GM23338 (cell line): ENCODE measurements at regions not wholly inside any gene's neighbourhood (a gene's known extent, or its start where the extent isn't known, plus 50 kb on each side); places are given as distances from the start of the nearest gene placed in this dataset.

ENCODE experiments used
- ATAC-seq: fragments of 200-7000 bp; cut with Tn5 transposase; 3 replicates; pipeline ENCODE4 v1.9.1; 2020
- DNase-seq: peaks from one replicate; pipeline ENCODE4 v3.0.0-alpha.2; 2015; ENCODE audit warnings: low spot score
- H2AFZ ChIP-seq: fragments of 200-600 bp; sonication (generic); 2 replicates; pipeline ENCODE4 v1.8.0; 2016; ENCODE audit warnings: antibody characterized with exemption, mild to moderate bottlenecking, moderate library complexity
- H3F3A ChIP-seq: fragments of 200-600 bp; sonication (generic); replicated peaks from 2 replicates; pipeline ENCODE4 v1.8.0; 2017; ENCODE audit warnings: antibody characterized with exemption, mixed run types, low read depth
- H3K27ac ChIP-seq: fragments of 200-600 bp; sonication (generic); 2 replicates; pipeline ENCODE4 v1.6.1; 2016; ENCODE audit warnings: low read depth
- H3K27me3 ChIP-seq: fragments of 200-600 bp; sonication (generic); 2 replicates; pipeline ENCODE4 v1.8.0; 2016; ENCODE audit warnings: mild to moderate bottlenecking, mixed run types, moderate library complexity; ENCODE audit not compliant: insufficient read depth
- H3K36me3 ChIP-seq: fragments of 200-600 bp; sonication (generic); 2 replicates; pipeline ENCODE4 v1.8.0; 2016; ENCODE audit warnings: mild to moderate bottlenecking; ENCODE audit not compliant: insufficient read depth
- H3K4me1 ChIP-seq: fragments of 200-600 bp; sonication (generic); 2 replicates; pipeline ENCODE4 v1.8.0; 2016; ENCODE audit warnings: mild to moderate bottlenecking, moderate library complexity; ENCODE audit not compliant: insufficient read depth
- H3K4me2 ChIP-seq: fragments of 200-600 bp; sonication (generic); 2 replicates; pipeline ENCODE4 v1.7.1; 2017; ENCODE audit warnings: mixed run types
- H3K4me3 ChIP-seq: fragments of 200-600 bp; sonication (generic); 2 replicates; pipeline ENCODE4 v1.6.1; 2016; ENCODE audit warnings: mixed run types
- H3K79me2 ChIP-seq: fragments of 200-600 bp; sonication (generic); replicated peaks from 2 replicates; pipeline ENCODE4 v1.8.0; 2017; ENCODE audit warnings: mild to moderate bottlenecking; ENCODE audit not compliant: insufficient read depth
- H3K9me2 ChIP-seq: fragments of 200-600 bp; sonication (generic); 2 replicates; pipeline ENCODE4 v1.8.0; 2017; ENCODE audit not compliant: insufficient read depth
- H4K20me1 ChIP-seq: fragments of 200-600 bp; sonication (generic); replicated peaks from 2 replicates; pipeline ENCODE4 v1.8.0; 2017; ENCODE audit warnings: mild to moderate bottlenecking; ENCODE audit not compliant: insufficient read depth
- H3K27ac Mint-ChIP-seq: 2 replicates; pipeline ENCODE4 v1.8.0; 2020; ENCODE audit warnings: inconsistent platforms, mild to moderate bottlenecking, moderate library complexity, mixed read lengths
- H3K27me3 Mint-ChIP-seq: 3 replicates; pipeline ENCODE4 v1.8.0; 2022; ENCODE audit warnings: low read depth, mild to moderate bottlenecking, moderate library complexity, mixed read lengths, inconsistent platforms; ENCODE audit not compliant: insufficient read depth, poor library complexity
- H3K36me3 Mint-ChIP-seq: 3 replicates; pipeline ENCODE4 v1.8.0; 2021; ENCODE audit warnings: low read depth, mild to moderate bottlenecking, inconsistent platforms, moderate library complexity, mixed read lengths
- H3K4me1 Mint-ChIP-seq: 3 replicates; pipeline ENCODE4 v1.8.0; 2020; ENCODE audit warnings: mild to moderate bottlenecking, inconsistent platforms, mixed read lengths
- H3K4me3 Mint-ChIP-seq: 3 replicates; pipeline ENCODE4 v1.8.0; 2021; ENCODE audit warnings: moderate library complexity, mild to moderate bottlenecking, inconsistent platforms, mixed read lengths
- H3K9me3 Mint-ChIP-seq: 3 replicates; pipeline ENCODE4 v1.8.0; 2020; ENCODE audit warnings: moderate library complexity, mild to moderate bottlenecking, inconsistent platforms, mixed read lengths
- CREB1 ChIP-seq: fragments of 250-450 bp; sonication (Bioruptor Pico); IDR thresholded peaks from 2 replicates; pipeline ENCODE4 v1.5.0; 2020; ENCODE audit warnings: low read depth, mild to moderate bottlenecking, moderate library complexity
- EZH2 ChIP-seq: fragments of 200-600 bp; sonication (generic); IDR thresholded peaks from one replicate; pipeline ENCODE4 v1.8.0; 2017; ENCODE audit warnings: antibody characterized with exemption, mild to moderate bottlenecking, low read depth; ENCODE audit not compliant: unreplicated experiment
- EZH2phosphoT487 ChIP-seq: fragments of 200-600 bp; sonication (generic); IDR thresholded peaks from one replicate; pipeline ENCODE4 v1.8.1; 2018; ENCODE audit warnings: antibody characterized with exemption; ENCODE audit not compliant: unreplicated experiment
- JUNB ChIP-seq: IDR thresholded peaks from one replicate; pipeline ENCODE4 v1.6.1; 2016; ENCODE audit warnings: antibody characterized with exemption; ENCODE audit not compliant: unreplicated experiment
- POLR2AphosphoS5 ChIP-seq: IDR thresholded peaks from 2 replicates; pipeline ENCODE4 v1.6.1; 2016; ENCODE audit warnings: antibody characterized with exemption, low read depth
- STAT1 ChIP-seq: IDR thresholded peaks from one replicate; pipeline ENCODE4 v1.6.1; 2016; ENCODE audit warnings: antibody characterized with exemption; ENCODE audit not compliant: unreplicated experiment
- ZNF114 ChIP-seq: fragments of 250-450 bp; sonication (Bioruptor Pico); IDR thresholded peaks from 2 replicates; pipeline ENCODE4 v1.5.0; 2020; ENCODE audit warnings: mild to moderate bottlenecking, moderate library complexity
- TF ChIP-seq, protein P1 (sequence below), 2 experiments: fragments of 200-600 bp in 1 of 2; sonication (generic) in 1 of 2; conservative IDR thresholded peaks; 2 replicates each; pipeline versions ENCODE4 v1.5.1 to v1.6.1; 2016 to 2017; ENCODE audit warnings: antibody characterized with exemption in 2 of 2, low read depth in 2 of 2, mild to moderate bottlenecking in 2 of 2, moderate library complexity in 1 of 2
- TF ChIP-seq, protein P2 (sequence below): fragments of 250-450 bp; sonication (Bioruptor Pico); IDR thresholded peaks from 2 replicates; pipeline ENCODE4 v1.5.0; 2020; ENCODE audit warnings: mild to moderate bottlenecking, moderate library complexity
- TF ChIP-seq, protein P3 (sequence below): IDR thresholded peaks from one replicate; pipeline ENCODE4 v1.6.1; 2018; ENCODE audit warnings: antibody characterized with exemption; ENCODE audit not compliant: unreplicated experiment

DNA sequence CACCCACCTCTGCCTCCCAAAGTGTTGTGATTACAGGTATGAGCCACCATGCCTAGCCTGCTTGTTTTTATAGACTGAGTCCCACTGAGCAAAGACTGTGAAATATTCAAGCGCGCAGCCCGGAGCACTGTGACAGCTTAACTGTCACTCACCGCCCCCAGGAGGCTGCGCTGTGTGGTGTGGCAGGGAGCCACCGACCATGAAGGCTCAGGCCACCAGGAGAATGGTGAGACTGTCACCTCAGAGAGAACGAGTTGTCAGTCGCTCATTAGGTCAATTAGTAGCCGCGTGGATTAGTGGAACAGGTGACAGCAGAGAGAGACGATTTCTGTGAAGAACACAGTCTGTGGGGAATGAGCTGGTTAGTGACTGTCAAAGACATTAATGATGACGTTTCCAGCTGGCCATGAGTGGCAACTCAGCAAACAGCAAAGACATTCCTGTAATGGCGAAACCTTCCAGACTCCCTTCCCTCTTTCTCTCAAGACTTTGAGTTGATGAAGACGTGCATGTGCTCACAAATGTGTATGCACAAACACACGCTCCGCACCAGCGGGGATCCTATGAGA, 64.5 kb downstream of the CYCS start (continued):
- TF ChIP-seq, protein P1, sequence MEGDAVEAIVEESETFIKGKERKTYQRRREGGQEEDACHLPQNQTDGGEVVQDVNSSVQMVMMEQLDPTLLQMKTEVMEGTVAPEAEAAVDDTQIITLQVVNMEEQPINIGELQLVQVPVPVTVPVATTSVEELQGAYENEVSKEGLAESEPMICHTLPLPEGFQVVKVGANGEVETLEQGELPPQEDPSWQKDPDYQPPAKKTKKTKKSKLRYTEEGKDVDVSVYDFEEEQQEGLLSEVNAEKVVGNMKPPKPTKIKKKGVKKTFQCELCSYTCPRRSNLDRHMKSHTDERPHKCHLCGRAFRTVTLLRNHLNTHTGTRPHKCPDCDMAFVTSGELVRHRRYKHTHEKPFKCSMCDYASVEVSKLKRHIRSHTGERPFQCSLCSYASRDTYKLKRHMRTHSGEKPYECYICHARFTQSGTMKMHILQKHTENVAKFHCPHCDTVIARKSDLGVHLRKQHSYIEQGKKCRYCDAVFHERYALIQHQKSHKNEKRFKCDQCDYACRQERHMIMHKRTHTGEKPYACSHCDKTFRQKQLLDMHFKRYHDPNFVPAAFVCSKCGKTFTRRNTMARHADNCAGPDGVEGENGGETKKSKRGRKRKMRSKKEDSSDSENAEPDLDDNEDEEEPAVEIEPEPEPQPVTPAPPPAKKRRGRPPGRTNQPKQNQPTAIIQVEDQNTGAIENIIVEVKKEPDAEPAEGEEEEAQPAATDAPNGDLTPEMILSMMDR (conservative IDR thresholded peaks at IDR 0.05; ENCODE audit: low read depth in 2 of 2): no peak
- no peak for TF ChIP-seq POLR2AphosphoS5
- TF ChIP-seq, protein P2, sequence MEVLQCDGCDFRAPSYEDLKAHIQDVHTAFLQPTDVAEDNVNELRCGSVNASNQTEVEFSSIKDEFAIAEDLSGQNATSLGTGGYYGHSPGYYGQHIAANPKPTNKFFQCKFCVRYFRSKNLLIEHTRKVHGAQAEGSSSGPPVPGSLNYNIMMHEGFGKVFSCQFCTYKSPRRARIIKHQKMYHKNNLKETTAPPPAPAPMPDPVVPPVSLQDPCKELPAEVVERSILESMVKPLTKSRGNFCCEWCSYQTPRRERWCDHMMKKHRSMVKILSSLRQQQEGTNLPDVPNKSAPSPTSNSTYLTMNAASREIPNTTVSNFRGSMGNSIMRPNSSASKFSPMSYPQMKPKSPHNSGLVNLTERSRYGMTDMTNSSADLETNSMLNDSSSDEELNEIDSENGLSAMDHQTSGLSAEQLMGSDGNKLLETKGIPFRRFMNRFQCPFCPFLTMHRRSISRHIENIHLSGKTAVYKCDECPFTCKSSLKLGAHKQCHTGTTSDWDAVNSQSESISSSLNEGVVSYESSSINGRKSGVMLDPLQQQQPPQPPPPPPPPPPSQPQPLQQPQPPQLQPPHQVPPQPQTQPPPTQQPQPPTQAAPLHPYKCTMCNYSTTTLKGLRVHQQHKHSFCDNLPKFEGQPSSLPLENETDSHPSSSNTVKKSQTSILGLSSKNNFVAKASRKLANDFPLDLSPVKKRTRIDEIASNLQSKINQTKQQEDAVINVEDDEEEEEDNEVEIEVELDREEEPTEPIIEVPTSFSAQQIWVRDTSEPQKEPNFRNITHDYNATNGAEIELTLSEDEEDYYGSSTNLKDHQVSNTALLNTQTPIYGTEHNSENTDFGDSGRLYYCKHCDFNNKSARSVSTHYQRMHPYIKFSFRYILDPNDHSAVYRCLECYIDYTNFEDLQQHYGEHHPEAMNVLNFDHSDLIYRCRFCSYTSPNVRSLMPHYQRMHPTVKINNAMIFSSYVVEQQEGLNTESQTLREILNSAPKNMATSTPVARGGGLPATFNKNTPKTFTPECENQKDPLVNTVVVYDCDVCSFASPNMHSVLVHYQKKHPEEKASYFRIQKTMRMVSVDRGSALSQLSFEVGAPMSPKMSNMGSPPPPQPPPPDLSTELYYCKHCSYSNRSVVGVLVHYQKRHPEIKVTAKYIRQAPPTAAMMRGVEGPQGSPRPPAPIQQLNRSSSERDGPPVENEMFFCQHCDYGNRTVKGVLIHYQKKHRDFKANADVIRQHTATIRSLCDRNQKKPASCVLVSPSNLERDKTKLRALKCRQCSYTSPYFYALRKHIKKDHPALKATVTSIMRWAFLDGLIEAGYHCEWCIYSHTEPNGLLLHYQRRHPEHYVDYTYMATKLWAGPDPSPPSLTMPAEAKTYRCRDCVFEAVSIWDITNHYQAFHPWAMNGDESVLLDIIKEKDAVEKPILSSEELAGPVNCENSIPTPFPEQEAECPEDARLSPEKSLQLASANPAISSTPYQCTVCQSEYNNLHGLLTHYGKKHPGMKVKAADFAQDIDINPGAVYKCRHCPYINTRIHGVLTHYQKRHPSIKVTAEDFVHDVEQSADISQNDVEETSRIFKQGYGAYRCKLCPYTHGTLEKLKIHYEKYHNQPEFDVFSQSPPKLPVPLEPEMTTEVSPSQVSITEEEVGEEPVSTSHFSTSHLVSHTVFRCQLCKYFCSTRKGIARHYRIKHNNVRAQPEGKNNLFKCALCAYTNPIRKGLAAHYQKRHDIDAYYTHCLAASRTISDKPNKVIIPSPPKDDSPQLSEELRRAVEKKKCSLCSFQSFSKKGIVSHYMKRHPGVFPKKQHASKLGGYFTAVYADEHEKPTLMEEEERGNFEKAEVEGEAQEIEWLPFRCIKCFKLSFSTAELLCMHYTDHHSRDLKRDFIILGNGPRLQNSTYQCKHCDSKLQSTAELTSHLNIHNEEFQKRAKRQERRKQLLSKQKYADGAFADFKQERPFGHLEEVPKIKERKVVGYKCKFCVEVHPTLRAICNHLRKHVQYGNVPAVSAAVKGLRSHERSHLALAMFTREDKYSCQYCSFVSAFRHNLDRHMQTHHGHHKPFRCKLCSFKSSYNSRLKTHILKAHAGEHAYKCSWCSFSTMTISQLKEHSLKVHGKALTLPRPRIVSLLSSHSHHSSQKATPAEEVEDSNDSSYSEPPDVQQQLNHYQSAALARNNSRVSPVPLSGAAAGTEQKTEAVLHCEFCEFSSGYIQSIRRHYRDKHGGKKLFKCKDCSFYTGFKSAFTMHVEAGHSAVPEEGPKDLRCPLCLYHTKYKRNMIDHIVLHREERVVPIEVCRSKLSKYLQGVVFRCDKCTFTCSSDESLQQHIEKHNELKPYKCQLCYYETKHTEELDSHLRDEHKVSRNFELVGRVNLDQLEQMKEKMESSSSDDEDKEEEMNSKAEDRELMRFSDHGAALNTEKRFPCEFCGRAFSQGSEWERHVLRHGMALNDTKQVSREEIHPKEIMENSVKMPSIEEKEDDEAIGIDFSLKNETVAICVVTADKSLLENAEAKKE (CRISPR knock-in tag): no peak

DNA sequence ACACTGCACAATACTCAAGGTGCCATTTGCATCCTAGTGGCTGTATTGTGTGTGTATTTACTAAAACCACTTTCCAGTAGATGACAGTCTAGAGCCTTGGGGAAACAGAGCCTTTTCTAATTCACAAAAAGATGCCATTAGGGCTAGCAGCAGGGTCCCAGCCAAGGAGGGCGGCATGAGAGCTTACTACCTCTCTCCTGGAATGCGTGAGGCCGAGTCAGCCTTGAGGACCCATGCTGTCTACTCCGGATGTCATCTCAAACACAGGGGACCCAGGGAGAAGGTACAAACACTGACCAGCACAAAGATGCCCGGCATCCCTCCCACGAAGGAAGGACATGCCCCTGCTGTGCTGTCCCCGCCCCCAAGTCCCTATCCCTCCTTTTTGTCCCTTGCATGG, 65.5 kb downstream of the CYCS start:
- Mint-ChIP-seq H3K4me3 (no peak overlapping the region), H3K36me3 (peaks cover 14% of the 10 kb centered on the region), H3K27ac (no peak overlapping the region), H3K9me3 (peaks cover 19% of the 10 kb centered on the region), H3K27me3 (peaks cover 8% of the 10 kb centered on the region), H3K4me1 (peaks cover 11% of the 10 kb centered on the region; the same call in 2 of the 3 replicates)
- Histone ChIP-seq H3K4me3 (no peak overlapping the region), H3K4me2 (0 out of 2 replicates have a peak overlapping the region, but pooled peaks have one; percentile 32), H3K27me3 (no peaks in the 10 kb centered on the region), H3K36me3 (0 out of 2 replicates have a peak, but pooled peaks cover 3% of the 10 kb centered on the region), H3K27ac (no peak overlapping the region), H4K20me1 (no peaks in the 10 kb centered on the region), H2AFZ (0 out of 2 replicates have a peak overlapping the region, but pooled peaks have one; percentile 28), H3K4me1 (no peaks in the 10 kb centered on the region; the same call in 1 of the 2 replicates), H3K9me2 (no peaks in the 10 kb centered on the region), H3K79me2 (no peaks in the 10 kb centered on the region), H3F3A (no peaks in the 10 kb centered on the region)
- ATAC-seq (peak; percentile 61), DNase-seq (no peak)
- TF ChIP-seq, protein P3, sequence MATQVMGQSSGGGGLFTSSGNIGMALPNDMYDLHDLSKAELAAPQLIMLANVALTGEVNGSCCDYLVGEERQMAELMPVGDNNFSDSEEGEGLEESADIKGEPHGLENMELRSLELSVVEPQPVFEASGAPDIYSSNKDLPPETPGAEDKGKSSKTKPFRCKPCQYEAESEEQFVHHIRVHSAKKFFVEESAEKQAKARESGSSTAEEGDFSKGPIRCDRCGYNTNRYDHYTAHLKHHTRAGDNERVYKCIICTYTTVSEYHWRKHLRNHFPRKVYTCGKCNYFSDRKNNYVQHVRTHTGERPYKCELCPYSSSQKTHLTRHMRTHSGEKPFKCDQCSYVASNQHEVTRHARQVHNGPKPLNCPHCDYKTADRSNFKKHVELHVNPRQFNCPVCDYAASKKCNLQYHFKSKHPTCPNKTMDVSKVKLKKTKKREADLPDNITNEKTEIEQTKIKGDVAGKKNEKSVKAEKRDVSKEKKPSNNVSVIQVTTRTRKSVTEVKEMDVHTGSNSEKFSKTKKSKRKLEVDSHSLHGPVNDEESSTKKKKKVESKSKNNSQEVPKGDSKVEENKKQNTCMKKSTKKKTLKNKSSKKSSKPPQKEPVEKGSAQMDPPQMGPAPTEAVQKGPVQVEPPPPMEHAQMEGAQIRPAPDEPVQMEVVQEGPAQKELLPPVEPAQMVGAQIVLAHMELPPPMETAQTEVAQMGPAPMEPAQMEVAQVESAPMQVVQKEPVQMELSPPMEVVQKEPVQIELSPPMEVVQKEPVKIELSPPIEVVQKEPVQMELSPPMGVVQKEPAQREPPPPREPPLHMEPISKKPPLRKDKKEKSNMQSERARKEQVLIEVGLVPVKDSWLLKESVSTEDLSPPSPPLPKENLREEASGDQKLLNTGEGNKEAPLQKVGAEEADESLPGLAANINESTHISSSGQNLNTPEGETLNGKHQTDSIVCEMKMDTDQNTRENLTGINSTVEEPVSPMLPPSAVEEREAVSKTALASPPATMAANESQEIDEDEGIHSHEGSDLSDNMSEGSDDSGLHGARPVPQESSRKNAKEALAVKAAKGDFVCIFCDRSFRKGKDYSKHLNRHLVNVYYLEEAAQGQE: no peak
- no peak for TF ChIP-seq JUNB
- no peak for TF ChIP-seq ZNF114
- no peak for TF ChIP-seq STAT1
- no peak for TF ChIP-seq EZH2phosphoT487
- no peak for TF ChIP-seq EZH2
- TF ChIP-seq POLR2AphosphoS5: no peak
- TF ChIP-seq, protein P1 (conservative IDR thresholded peaks at IDR 0.05; ENCODE audit: low read depth in 2 of 2): no peak
- TF ChIP-seq CREB1: no peak
